ENCODE measurements at regions not wholly inside any gene's neighbourhood (a gene's known extent, or its start where the extent isn't known, plus 50 kb on each side); places are given as distances from the start of the nearest gene placed in this dataset.

GRCh38 chr4:177127658-177128057 is 182.0 kb upstream of the NEIL3 start:
- DNase-seq (ENCODE audit: low spot score in 2 of 2), result no peak
- TF ChIP-seq POLR2A (IDR thresholded peaks at IDR 0.05) (no peak), CTCF (IDR thresholded peaks at IDR 0.05) (no peak), EP300 (IDR thresholded peaks at IDR 0.05) (no peak), POLR2AphosphoS5 (IDR thresholded peaks at IDR 0.05) (no peak)
- no peaks in the 10 kb centered on the region for H3K27me3 ChIP-seq
- H3K36me3 ChIP-seq, result no peaks in the 10 kb centered on the region
- no peak overlapping the region for H3K4me3 ChIP-seq
- H3K27ac ChIP-seq, result no peak overlapping the region
- H3K9me3 ChIP-seq, result no peaks in the 10 kb centered on the region
- no peaks in the 10 kb centered on the region for H3K4me1 ChIP-seq

GRCh38 chr4:177128306-177128705 is 181.4 kb upstream of the NEIL3 start:
- no peak for DNase-seq (ENCODE audit: low spot score in 2 of 2)
- no peaks in the 10 kb centered on the region for H3K36me3 ChIP-seq
- H3K27me3 ChIP-seq, result no peaks in the 10 kb centered on the region
- 20% methylated on average over 1 of the region's 1 CpG for WGBS
- TF ChIP-seq CTCF (IDR thresholded peaks at IDR 0.05), result no peak
- no peak for TF ChIP-seq EP300 (IDR thresholded peaks at IDR 0.05)
- no peaks in the 10 kb centered on the region for H3K9me3 ChIP-seq
- no peak overlapping the region for H3K4me3 ChIP-seq
- H3K4me1 ChIP-seq, result no peaks in the 10 kb centered on the region
- H3K27ac ChIP-seq, result no peak overlapping the region

GRCh38 chr4:177131736-177132135 is 177.9 kb upstream of the NEIL3 start:
- no peak overlapping the region for H3K27ac ChIP-seq
- H3K9me3 ChIP-seq, result no peaks in the 10 kb centered on the region
- DNase-seq (ENCODE audit: low spot score in 2 of 2), result no peak
- no peak overlapping the region for H3K4me3 ChIP-seq
- no peaks in the 10 kb centered on the region for H3K4me1 ChIP-seq
- no peaks in the 10 kb centered on the region for H3K27me3 ChIP-seq
- TF ChIP-seq EP300 (IDR thresholded peaks at IDR 0.05) (no peak), CTCF (IDR thresholded peaks at IDR 0.05) (no peak), POLR2AphosphoS5 (IDR thresholded peaks at IDR 0.05) (no peak), POLR2A (IDR thresholded peaks at IDR 0.05) (no peak)
- no peaks in the 10 kb centered on the region for H3K36me3 ChIP-seq

GRCh38 chr4:177147668-177148067 is 162.0 kb upstream of the NEIL3 start:
- Histone ChIP-seq H3K4me3 (no peak overlapping the region), H3K4me1 (no peaks in the 10 kb centered on the region), H3K27me3 (no peaks in the 10 kb centered on the region), H3K27ac (no peak overlapping the region), H3K36me3 (no peaks in the 10 kb centered on the region), H3K9me3 (no peaks in the 10 kb centered on the region)
- no peak for DNase-seq (ENCODE audit: low spot score in 2 of 2)
- TF ChIP-seq CTCF (IDR thresholded peaks at IDR 0.05) (no peak), POLR2AphosphoS5 (IDR thresholded peaks at IDR 0.05) (no peak), EP300 (IDR thresholded peaks at IDR 0.05) (no peak), POLR2A (IDR thresholded peaks at IDR 0.05) (no peak)

GRCh38 chr4:177155454-177155853 is 154.2 kb upstream of the NEIL3 start:
- Histone ChIP-seq H3K27ac (no peak overlapping the region), H3K9me3 (no peaks in the 10 kb centered on the region), H3K36me3 (no peaks in the 10 kb centered on the region), H3K27me3 (no peaks in the 10 kb centered on the region), H3K4me3 (no peak overlapping the region), H3K4me1 (no peaks in the 10 kb centered on the region)
- no peak for DNase-seq (ENCODE audit: low spot score in 2 of 2)
- 83% methylated on average over 3 of the region's 3 CpGs for WGBS
- TF ChIP-seq POLR2A (IDR thresholded peaks at IDR 0.05), result no peak

- no peak for TF ChIP-seq POLR2A (IDR thresholded peaks at IDR 0.05)
- TF ChIP-seq CTCF (IDR thresholded peaks at IDR 0.05), result no peak
- TF ChIP-seq POLR2AphosphoS5 (IDR thresholded peaks at IDR 0.05), result no peak
- no peaks in the 10 kb centered on the region for H3K4me1 ChIP-seq
- DNase-seq (ENCODE audit: low spot score in 2 of 2), result no peak
- no peak overlapping the region for H3K4me3 ChIP-seq
- no peaks in the 10 kb centered on the region for H3K36me3 ChIP-seq
- H3K27me3 ChIP-seq, result no peaks in the 10 kb centered on the region
- H3K9me3 ChIP-seq, result no peaks in the 10 kb centered on the region
- 66% methylated on average over 3 of the region's 6 CpGs for WGBS
- no peak overlapping the region for H3K27ac ChIP-seq
Measured at GRCh38 chr4:177159600-177159999, 150.1 kb upstream of the NEIL3 start.

Measured in suprapubic skin (tissue), 4 donors.